ENCODE measurements at regions not wholly inside any gene's neighbourhood (a gene's known extent, or its start where the extent isn't known, plus 50 kb on each side); places are given as distances from the start of the nearest gene placed in this dataset.

- TF ChIP-seq, protein P1, sequence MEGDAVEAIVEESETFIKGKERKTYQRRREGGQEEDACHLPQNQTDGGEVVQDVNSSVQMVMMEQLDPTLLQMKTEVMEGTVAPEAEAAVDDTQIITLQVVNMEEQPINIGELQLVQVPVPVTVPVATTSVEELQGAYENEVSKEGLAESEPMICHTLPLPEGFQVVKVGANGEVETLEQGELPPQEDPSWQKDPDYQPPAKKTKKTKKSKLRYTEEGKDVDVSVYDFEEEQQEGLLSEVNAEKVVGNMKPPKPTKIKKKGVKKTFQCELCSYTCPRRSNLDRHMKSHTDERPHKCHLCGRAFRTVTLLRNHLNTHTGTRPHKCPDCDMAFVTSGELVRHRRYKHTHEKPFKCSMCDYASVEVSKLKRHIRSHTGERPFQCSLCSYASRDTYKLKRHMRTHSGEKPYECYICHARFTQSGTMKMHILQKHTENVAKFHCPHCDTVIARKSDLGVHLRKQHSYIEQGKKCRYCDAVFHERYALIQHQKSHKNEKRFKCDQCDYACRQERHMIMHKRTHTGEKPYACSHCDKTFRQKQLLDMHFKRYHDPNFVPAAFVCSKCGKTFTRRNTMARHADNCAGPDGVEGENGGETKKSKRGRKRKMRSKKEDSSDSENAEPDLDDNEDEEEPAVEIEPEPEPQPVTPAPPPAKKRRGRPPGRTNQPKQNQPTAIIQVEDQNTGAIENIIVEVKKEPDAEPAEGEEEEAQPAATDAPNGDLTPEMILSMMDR (IDR thresholded peaks at IDR 0.05): no peak
- no peak for TF ChIP-seq EZH2 (IDR thresholded peaks at IDR 0.05; ENCODE audit: borderline replicate concordance, insufficient read depth, low read depth, low read length, poor library complexity, severe bottlenecking)
These were observed 1574.0 kb downstream of the MAT2B start for GRCh38 chr5:165079389-165079788.
